ENCODE measurements at regions not wholly inside any gene's neighbourhood (a gene's known extent, or its start where the extent isn't known, plus 50 kb on each side); places are given as distances from the start of the nearest gene placed in this dataset.
"Not testable (repeated sequence)": the region's sequence is repeated elsewhere in the genome, so short reads cannot be mapped to it uniquely, and the experiment has no call there.

- no peaks in the 10 kb centered on the region for H3K27me3 ChIP-seq
- no peak for DNase-seq (ENCODE audit: low spot score)
- no peaks in the 10 kb centered on the region for H3K9me3 ChIP-seq (ENCODE audit: low read depth)
- TF ChIP-seq EZH2phosphoT487 (IDR thresholded peaks at IDR 0.05; ENCODE audit: low read depth, severe bottlenecking, unreplicated experiment) (no peak), EZH2 (IDR thresholded peaks at IDR 0.05; ENCODE audit: borderline replicate concordance) (no peak)
- TF ChIP-seq, protein P1, sequence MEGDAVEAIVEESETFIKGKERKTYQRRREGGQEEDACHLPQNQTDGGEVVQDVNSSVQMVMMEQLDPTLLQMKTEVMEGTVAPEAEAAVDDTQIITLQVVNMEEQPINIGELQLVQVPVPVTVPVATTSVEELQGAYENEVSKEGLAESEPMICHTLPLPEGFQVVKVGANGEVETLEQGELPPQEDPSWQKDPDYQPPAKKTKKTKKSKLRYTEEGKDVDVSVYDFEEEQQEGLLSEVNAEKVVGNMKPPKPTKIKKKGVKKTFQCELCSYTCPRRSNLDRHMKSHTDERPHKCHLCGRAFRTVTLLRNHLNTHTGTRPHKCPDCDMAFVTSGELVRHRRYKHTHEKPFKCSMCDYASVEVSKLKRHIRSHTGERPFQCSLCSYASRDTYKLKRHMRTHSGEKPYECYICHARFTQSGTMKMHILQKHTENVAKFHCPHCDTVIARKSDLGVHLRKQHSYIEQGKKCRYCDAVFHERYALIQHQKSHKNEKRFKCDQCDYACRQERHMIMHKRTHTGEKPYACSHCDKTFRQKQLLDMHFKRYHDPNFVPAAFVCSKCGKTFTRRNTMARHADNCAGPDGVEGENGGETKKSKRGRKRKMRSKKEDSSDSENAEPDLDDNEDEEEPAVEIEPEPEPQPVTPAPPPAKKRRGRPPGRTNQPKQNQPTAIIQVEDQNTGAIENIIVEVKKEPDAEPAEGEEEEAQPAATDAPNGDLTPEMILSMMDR (IDR thresholded peaks at IDR 0.05; ENCODE audit: poor library complexity): no peak
- H3K79me2 ChIP-seq: no peaks in the 10 kb centered on the region
- H4K20me1 ChIP-seq (ENCODE audit: insufficient read depth, poor library complexity, severe bottlenecking): no peaks in the 10 kb centered on the region
- WGBS (ENCODE audit: low lambda C conversion rate, missing lambda C conversion rate): 79% methylated on average over 4 of the region's 4 CpGs
- H3K4me1 ChIP-seq (ENCODE audit: insufficient read depth): no peaks in the 10 kb centered on the region
- no peak overlapping the region for H3K27ac ChIP-seq
- no peak overlapping the region for H3K4me3 ChIP-seq
- no peak overlapping the region for H3K4me2 ChIP-seq
- no peaks in the 10 kb centered on the region for H3K36me3 ChIP-seq (replicated peaks; ENCODE audit: insufficient read depth, low read depth)
- H3K9me2 ChIP-seq (replicated peaks; ENCODE audit: insufficient read depth): no peaks in the 10 kb centered on the region
- no peak overlapping the region for H2AFZ ChIP-seq
Observed at GRCh38 chr11:112624431-112624830, 336.8 kb upstream of the NCAM1 start.

GRCh38 chr11:112624971-112625370 is 336.2 kb upstream of the NCAM1 start:
- WGBS (ENCODE audit: low lambda C conversion rate, missing lambda C conversion rate): 84% methylated on average over 2 of the region's 2 CpGs
- not testable (repeated sequence) for H4K20me1 ChIP-seq (ENCODE audit: insufficient read depth, poor library complexity, severe bottlenecking); H3K4me3 ChIP-seq; H3K27ac ChIP-seq; H3K79me2 ChIP-seq; H3K36me3 ChIP-seq (replicated peaks; ENCODE audit: insufficient read depth, low read depth); DNase-seq (ENCODE audit: low spot score); H3K27me3 ChIP-seq; H3K9me2 ChIP-seq (replicated peaks; ENCODE audit: insufficient read depth); H2AFZ ChIP-seq; H3K4me2 ChIP-seq; H3K9me3 ChIP-seq (ENCODE audit: low read depth); H3K4me1 ChIP-seq (ENCODE audit: insufficient read depth)

DNA sequence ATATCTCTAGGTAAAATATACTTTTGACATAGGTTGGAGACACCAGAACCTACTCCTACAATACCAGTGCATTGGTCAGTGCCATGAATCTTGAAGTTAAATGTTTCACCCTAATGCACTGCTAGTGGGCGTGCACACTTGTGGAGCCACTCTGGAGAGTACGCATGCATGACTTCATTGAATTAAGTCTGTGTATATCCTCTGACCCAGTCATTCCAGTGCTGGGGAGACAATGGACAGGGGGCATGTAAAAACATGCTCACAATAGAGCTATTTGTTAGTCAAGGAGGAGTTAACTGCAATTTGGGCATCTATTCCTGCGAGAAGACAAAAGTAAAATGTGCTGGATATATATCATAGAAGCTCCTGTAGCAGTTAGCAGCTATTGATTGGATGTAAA is 335.4 kb upstream of the NCAM1 start:
- TF ChIP-seq EZH2phosphoT487 (IDR thresholded peaks at IDR 0.05; ENCODE audit: low read depth, severe bottlenecking, unreplicated experiment): no peak
- no peaks in the 10 kb centered on the region for H4K20me1 ChIP-seq (ENCODE audit: insufficient read depth, poor library complexity, severe bottlenecking)
- H3K4me1 ChIP-seq (ENCODE audit: insufficient read depth): no peaks in the 10 kb centered on the region
- no peak overlapping the region for H3K4me3 ChIP-seq
- no peak for DNase-seq (ENCODE audit: low spot score)
- H3K4me2 ChIP-seq: no peak overlapping the region
- no peak overlapping the region for H3K27ac ChIP-seq
- H3K27me3 ChIP-seq: peaks cover 5% of the 10 kb centered on the region
- no peaks in the 10 kb centered on the region for H3K36me3 ChIP-seq (replicated peaks; ENCODE audit: insufficient read depth, low read depth)
- H3K79me2 ChIP-seq: no peaks in the 10 kb centered on the region
- H3K9me2 ChIP-seq (replicated peaks; ENCODE audit: insufficient read depth): no peaks in the 10 kb centered on the region
- WGBS (ENCODE audit: low lambda C conversion rate, missing lambda C conversion rate): 90% methylated on average over 3 of the region's 3 CpGs
- no peaks in the 10 kb centered on the region for H3K9me3 ChIP-seq (ENCODE audit: low read depth)
- H2AFZ ChIP-seq: no peak overlapping the region

- H3K27ac ChIP-seq: no peak overlapping the region
- no peak for DNase-seq (ENCODE audit: low spot score)
- H3K4me3 ChIP-seq: no peak overlapping the region
- H3K36me3 ChIP-seq (replicated peaks; ENCODE audit: insufficient read depth, low read depth): no peaks in the 10 kb centered on the region
- peaks cover 15% of the 10 kb centered on the region for H3K27me3 ChIP-seq
- WGBS (ENCODE audit: low lambda C conversion rate, missing lambda C conversion rate): 80% methylated on average over 1 of the region's 1 CpG
- H4K20me1 ChIP-seq (ENCODE audit: insufficient read depth, poor library complexity, severe bottlenecking): no peaks in the 10 kb centered on the region
- no peaks in the 10 kb centered on the region for H3K9me2 ChIP-seq (replicated peaks; ENCODE audit: insufficient read depth)
- H2AFZ ChIP-seq: no peak overlapping the region
- H3K4me2 ChIP-seq: no peak overlapping the region
- no peaks in the 10 kb centered on the region for H3K4me1 ChIP-seq (ENCODE audit: insufficient read depth)
- H3K79me2 ChIP-seq: no peaks in the 10 kb centered on the region
- TF ChIP-seq EZH2 (IDR thresholded peaks at IDR 0.05; ENCODE audit: borderline replicate concordance): no peak
- no peak for TF ChIP-seq EZH2phosphoT487 (IDR thresholded peaks at IDR 0.05; ENCODE audit: low read depth, severe bottlenecking, unreplicated experiment)
- TF ChIP-seq, protein P1 (IDR thresholded peaks at IDR 0.05; ENCODE audit: poor library complexity): no peak
- H3K9me3 ChIP-seq (ENCODE audit: low read depth): no peaks in the 10 kb centered on the region
Observed at GRCh38 chr11:112626731-112627130, 334.5 kb upstream of the NCAM1 start.

Measured in hepatocyte (in vitro differentiated cells).